GM12891 (cell line): ENCODE measurements at regions not wholly inside any gene's neighbourhood (a gene's known extent, or its start where the extent isn't known, plus 50 kb on each side); places are given as distances from the start of the nearest gene placed in this dataset.

ENCODE experiments used
- POLR2A ChIP-seq: IDR thresholded peaks from 2 replicates; pipeline ENCODE4 v1.6.1; 2011; ENCODE audit warnings: low read depth, low read length, control low read depth
- POLR2AphosphoS5 ChIP-seq: IDR thresholded peaks from 2 replicates; pipeline ENCODE4 v1.6.1; 2011; ENCODE audit warnings: low read depth, low read length, control low read depth
- TAF1 ChIP-seq: IDR thresholded peaks from 2 replicates; pipeline ENCODE4 v1.6.1; 2011; ENCODE audit warnings: low read depth, low read length, control low read depth

DNA sequence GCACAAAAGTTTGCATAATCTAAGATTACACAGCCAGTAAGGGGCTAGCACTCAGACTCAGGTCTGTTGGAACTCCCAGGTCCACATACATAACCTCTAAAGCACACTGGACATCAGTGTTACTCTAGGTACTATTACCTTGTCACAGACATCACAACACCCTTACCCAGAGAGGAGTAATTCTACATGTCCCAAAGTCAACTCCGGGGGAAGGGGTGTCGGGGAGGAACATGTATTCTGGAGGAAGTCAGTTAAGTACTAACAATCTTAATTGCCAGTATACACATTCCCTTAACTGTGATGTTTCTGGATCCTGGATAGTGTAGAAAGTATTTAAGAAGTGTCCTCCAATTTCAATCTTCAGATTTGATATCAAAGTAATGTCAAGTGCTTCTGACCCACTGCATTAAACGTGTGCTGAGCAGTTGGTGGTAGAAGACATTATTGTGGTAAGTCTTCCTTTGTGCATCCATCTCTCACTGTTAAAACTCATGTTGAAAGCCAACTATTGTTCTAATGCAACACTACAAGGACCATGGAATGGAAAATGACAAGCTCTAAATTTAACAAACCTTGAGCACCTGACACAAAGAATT, 155.4 kb downstream of the CRPPA start:
- no peak for TF ChIP-seq POLR2A
- TF ChIP-seq POLR2AphosphoS5: no peak
- TF ChIP-seq TAF1: no peak
